MCF 10A (cell line): ENCODE measurements at regions not wholly inside any gene's neighbourhood (a gene's known extent, or its start where the extent isn't known, plus 50 kb on each side); places are given as distances from the start of the nearest gene placed in this dataset.

Experiments used
- BruUV-seq: library from RNA; stranded (reverse); fragments of 400-500 nt; replicated peaks from 2 replicates; lab custom pipeline; 2021; lab: Mats Ljungman, UMichigan
- CTCF ChIA-PET: fragments of 300-600 bp; sonication (Branson Sonifier 250); formaldehyde crosslinking; extraction: SDS; loops from one replicate; lab custom pipeline; 2021; ENCODE audit warnings: antibody characterized with exemption, inconsistent platforms; lab: Yijun Ruan, JAX
- POLR2A ChIA-PET: fragments of 300-600, 350-650 bp; sonication (Branson Sonifier 250); formaldehyde crosslinking; extraction: SDS; loops from one replicate; lab custom pipeline; 2020; ENCODE audit warnings: antibody characterized with exemption, inconsistent platforms; lab: Yijun Ruan, JAX
- DNase-seq: peaks from one replicate; pipeline ENCODE4 v3.0.0-alpha.2; 2018; ENCODE audit not compliant: unreplicated experiment
- H3K27ac Mint-ChIP-seq: one replicate; pipeline ENCODE4 v1.8.0; 2022; ENCODE audit warnings: mild to moderate bottlenecking, low read depth, mixed read lengths; ENCODE audit not compliant: unreplicated experiment
- H3K27me3 Mint-ChIP-seq: one replicate; pipeline ENCODE4 v1.8.0; 2022; ENCODE audit warnings: mixed read lengths; ENCODE audit not compliant: insufficient read depth, unreplicated experiment
- H3K36me3 Mint-ChIP-seq: one replicate; pipeline ENCODE4 v1.8.0; 2022; ENCODE audit warnings: mild to moderate bottlenecking, moderate library complexity, mixed read lengths; ENCODE audit not compliant: insufficient read depth, unreplicated experiment
- H3K4me1 Mint-ChIP-seq: one replicate; pipeline ENCODE4 v1.8.0; 2022; ENCODE audit warnings: mixed read lengths; ENCODE audit not compliant: insufficient read depth, unreplicated experiment
- H3K4me3 Mint-ChIP-seq: one replicate; pipeline ENCODE4 v1.8.0; 2022; ENCODE audit warnings: mild to moderate bottlenecking, moderate library complexity, mixed read lengths; ENCODE audit not compliant: unreplicated experiment
- H3K9me3 Mint-ChIP-seq: one replicate; pipeline ENCODE4 v1.8.0; 2022; ENCODE audit warnings: mixed read lengths; ENCODE audit not compliant: unreplicated experiment
- intact Hi-C: fragments of 100-400 bp; cut with micrococcal nuclease; formaldehyde crosslinking; loops from 2 replicates; pipeline ENCODE4 v1.14.1; 2022
- TF ChIP-seq, protein P1 (sequence below): fragments of 200-600 bp; IDR thresholded peaks from one replicate; pipeline ENCODE4 v1.8.0; 2022; ENCODE audit warnings: antibody characterized with exemption, mild to moderate bottlenecking; ENCODE audit not compliant: unreplicated experiment

DNA sequence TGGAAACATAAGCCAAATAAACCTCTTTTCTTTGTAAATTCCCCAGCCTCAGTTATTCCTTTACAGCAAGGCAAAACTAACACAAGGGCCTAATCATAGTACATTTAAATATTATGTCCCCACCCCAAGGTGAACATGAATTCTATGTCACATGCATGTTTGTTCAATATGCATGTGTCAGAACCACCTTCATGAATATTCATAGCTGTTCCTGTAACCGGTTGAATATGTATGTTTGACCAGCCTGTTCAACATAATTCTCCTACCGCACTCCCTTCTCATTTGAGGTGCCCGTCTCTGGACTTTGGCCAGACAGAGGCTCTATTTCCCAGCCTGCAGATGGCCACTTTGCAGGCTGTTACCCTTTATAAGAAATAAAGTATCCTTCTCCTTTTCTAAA is 769.4 kb upstream of the SLITRK1 start:
- Mint-ChIP-seq H3K27ac (no peak overlapping the region), H3K9me3 (peaks cover 7% of the 10 kb centered on the region), H3K27me3 (no peaks in the 10 kb centered on the region), H3K4me1 (no peaks in the 10 kb centered on the region), H3K36me3 (peaks cover 7% of the 10 kb centered on the region), H3K4me3 (no peak overlapping the region)
- BruUV-seq, result no TSS peak
- POLR2A ChIA-PET, result no interaction called here
- TF ChIP-seq, protein P1, sequence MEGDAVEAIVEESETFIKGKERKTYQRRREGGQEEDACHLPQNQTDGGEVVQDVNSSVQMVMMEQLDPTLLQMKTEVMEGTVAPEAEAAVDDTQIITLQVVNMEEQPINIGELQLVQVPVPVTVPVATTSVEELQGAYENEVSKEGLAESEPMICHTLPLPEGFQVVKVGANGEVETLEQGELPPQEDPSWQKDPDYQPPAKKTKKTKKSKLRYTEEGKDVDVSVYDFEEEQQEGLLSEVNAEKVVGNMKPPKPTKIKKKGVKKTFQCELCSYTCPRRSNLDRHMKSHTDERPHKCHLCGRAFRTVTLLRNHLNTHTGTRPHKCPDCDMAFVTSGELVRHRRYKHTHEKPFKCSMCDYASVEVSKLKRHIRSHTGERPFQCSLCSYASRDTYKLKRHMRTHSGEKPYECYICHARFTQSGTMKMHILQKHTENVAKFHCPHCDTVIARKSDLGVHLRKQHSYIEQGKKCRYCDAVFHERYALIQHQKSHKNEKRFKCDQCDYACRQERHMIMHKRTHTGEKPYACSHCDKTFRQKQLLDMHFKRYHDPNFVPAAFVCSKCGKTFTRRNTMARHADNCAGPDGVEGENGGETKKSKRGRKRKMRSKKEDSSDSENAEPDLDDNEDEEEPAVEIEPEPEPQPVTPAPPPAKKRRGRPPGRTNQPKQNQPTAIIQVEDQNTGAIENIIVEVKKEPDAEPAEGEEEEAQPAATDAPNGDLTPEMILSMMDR, result no peak
- no peak for DNase-seq
- CTCF ChIA-PET, result interaction anchor here (0.6 kb wide), 1 partner anchor 1759 kb away, joined by 5 read pairs; no protein-coding TSS in a partner anchor
- intact Hi-C loops, result no loop called here

DNA sequence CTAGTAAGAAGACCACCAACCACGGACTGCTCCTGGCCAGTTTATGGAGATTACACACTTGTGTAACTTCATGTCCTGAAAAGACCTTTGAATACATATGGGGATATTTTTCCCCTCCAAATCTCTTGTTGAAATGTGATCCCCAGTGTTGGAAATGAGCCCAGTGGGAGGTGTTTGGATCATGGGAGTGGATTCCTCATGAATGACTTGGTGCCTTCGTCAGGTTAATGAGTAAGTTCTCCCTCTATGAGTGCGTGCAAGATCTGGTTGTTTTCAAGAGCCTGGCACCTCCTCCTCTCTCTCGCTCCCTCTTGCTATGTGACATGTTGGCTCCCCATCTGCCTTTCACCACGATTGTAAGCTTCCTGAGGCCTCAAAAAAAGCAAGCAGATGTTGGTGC is 769.0 kb upstream of the SLITRK1 start:
- ChIA-PET POLR2A (no interaction called here), CTCF (interaction anchor here (0.6 kb wide), 1 partner anchor 1759 kb away, joined by 5 read pairs; no protein-coding TSS in a partner anchor)
- Mint-ChIP-seq H3K9me3 (peaks cover 7% of the 10 kb centered on the region), H3K4me3 (no peak overlapping the region), H3K27ac (no peak overlapping the region), H3K36me3 (peaks cover 7% of the 10 kb centered on the region), H3K4me1 (no peaks in the 10 kb centered on the region), H3K27me3 (no peaks in the 10 kb centered on the region)
- peak; percentile 75 for DNase-seq
- intact Hi-C loops, result no loop called here
- no TSS peak for BruUV-seq
- TF ChIP-seq, protein P1, result no peak

DNA sequence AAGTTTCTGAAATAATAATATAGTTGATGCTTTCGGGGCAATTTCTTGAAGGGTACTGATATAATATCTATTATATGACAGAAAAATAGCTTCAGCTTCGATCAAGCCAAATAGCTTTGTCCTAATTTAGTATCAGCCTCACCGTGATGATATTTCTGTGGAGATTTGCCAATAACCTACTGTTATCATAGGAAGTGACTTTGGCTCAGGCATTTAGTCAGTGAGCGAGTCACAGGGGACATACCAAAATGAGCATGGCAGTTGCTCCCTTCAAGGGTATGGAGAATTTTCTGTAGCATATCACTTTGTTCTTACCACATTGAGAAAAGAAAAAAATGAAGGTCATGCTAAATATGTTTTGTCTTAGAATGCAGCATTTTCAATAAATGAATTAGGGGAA is 767.6 kb upstream of the SLITRK1 start:
- ChIA-PET POLR2A (no interaction called here), CTCF (no interaction called here)
- Mint-ChIP-seq H3K27me3 (no peaks in the 10 kb centered on the region), H3K27ac (no peak overlapping the region), H3K4me3 (no peak overlapping the region), H3K36me3 (peaks cover 7% of the 10 kb centered on the region), H3K9me3 (peaks cover 7% of the 10 kb centered on the region), H3K4me1 (no peaks in the 10 kb centered on the region)
- BruUV-seq, result no TSS peak
- TF ChIP-seq, protein P1, result no peak
- no peak for DNase-seq
- intact Hi-C loops, result no loop called here

DNA sequence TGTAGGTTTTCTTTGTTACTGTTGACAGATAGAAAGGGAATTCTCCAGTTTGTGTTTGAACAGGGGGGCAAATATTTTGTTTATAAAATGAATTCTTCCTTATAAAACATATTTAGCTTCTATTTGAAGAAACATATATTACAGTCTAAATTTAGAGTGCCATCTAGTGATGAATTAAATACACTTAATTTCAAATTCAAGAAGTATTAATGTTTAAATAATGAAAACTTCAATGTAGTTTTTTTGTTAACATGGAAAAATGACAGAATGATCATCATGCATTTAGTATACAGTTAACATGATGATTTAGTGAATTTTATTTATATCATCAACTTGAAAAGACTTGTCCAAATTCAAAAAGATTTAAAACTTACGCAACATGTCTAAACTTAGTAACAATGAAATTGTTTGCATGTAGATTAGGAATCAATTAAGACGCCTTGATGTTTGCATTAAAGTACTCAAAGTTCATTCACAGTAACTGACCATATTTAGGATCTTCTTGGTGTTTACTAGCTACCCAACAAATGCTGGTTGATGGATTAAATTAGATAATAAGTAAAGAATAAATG is 765.9 kb upstream of the SLITRK1 start:
- Mint-ChIP-seq H3K36me3 (peaks cover 7% of the 10 kb centered on the region), H3K27ac (no peak overlapping the region), H3K9me3 (peaks cover 7% of the 10 kb centered on the region), H3K27me3 (no peaks in the 10 kb centered on the region), H3K4me3 (no peak overlapping the region), H3K4me1 (no peaks in the 10 kb centered on the region)
- ChIA-PET POLR2A (no interaction called here), CTCF (interaction anchor here (0.8 kb wide), 1 partner anchor 86 kb away, joined by 4 read pairs; no protein-coding TSS in a partner anchor)
- TF ChIP-seq, protein P1, result peak; percentile 27
- BruUV-seq, result no TSS peak
- intact Hi-C loops, result no loop called here
- peak; percentile 6 for DNase-seq
